ENCODE measurements at regions not wholly inside any gene's neighbourhood (a gene's known extent, or its start where the extent isn't known, plus 50 kb on each side); places are given as distances from the start of the nearest gene placed in this dataset.

GRCh38 chr14:37665951-37666350, 70.5 kb downstream of the TTC6 start:
- no peaks in the 10 kb centered on the region for H3K79me2 ChIP-seq (ENCODE audit: insufficient read depth, low read depth, low read length)
- H3K4me1 ChIP-seq (ENCODE audit: insufficient read depth, low read length, poor library complexity, severe bottlenecking): no peaks in the 10 kb centered on the region
- H3K36me3 ChIP-seq (ENCODE audit: insufficient read depth, low read length): no peaks in the 10 kb centered on the region
- no TSS peak for BruUV-seq (replicated peaks)
- DNase-seq (ENCODE audit: low spot score): no peak
- H3K27ac ChIP-seq (ENCODE audit: low read depth, low read length, poor library complexity, severe bottlenecking): no peak overlapping the region
- TF ChIP-seq EZH2phosphoT487 (IDR thresholded peaks at IDR 0.05; ENCODE audit: borderline replicate concordance, low read depth, low read length): no peak
- no peak for TF ChIP-seq CTCF (conservative IDR thresholded peaks at IDR 0.05; ENCODE audit: low read length)
- H3K4me2 ChIP-seq (ENCODE audit: low read length): no peak overlapping the region
- no peaks in the 10 kb centered on the region for H4K20me1 ChIP-seq (ENCODE audit: insufficient read depth, low read length)
- H3K9me2 ChIP-seq (ENCODE audit: insufficient read depth, low read length): no peaks in the 10 kb centered on the region
- no peaks in the 10 kb centered on the region for H3K9me3 ChIP-seq (ENCODE audit: low read length)
- intact Hi-C loops (cut with micrococcal nuclease; ENCODE audit: unreplicated experiment): no loop called here
- no peak overlapping the region for H3K4me3 ChIP-seq (ENCODE audit: low read depth, low read length, poor library complexity, severe bottlenecking)
- ChIA-PET CTCF (ENCODE audit: unreplicated experiment) (no interaction called here), POLR2A (no interaction called here)
- H2AFZ ChIP-seq (ENCODE audit: low read length): no peak overlapping the region

GRCh38 chr14:37668646-37669045, 73.2 kb downstream of the TTC6 start:
- Histone ChIP-seq H4K20me1 (ENCODE audit: insufficient read depth, low read length) (no peaks in the 10 kb centered on the region), H3K9me3 (ENCODE audit: low read length) (no peaks in the 10 kb centered on the region), H3K9me2 (ENCODE audit: insufficient read depth, low read length) (no peaks in the 10 kb centered on the region), H2AFZ (ENCODE audit: low read length) (no peak overlapping the region), H3K4me3 (ENCODE audit: low read depth, low read length, poor library complexity, severe bottlenecking) (no peak overlapping the region), H3K79me2 (ENCODE audit: insufficient read depth, low read depth, low read length) (no peaks in the 10 kb centered on the region), H3K36me3 (ENCODE audit: insufficient read depth, low read length) (no peaks in the 10 kb centered on the region), H3K27ac (ENCODE audit: low read depth, low read length, poor library complexity, severe bottlenecking) (no peak overlapping the region), H3K4me1 (ENCODE audit: insufficient read depth, low read length, poor library complexity, severe bottlenecking) (no peaks in the 10 kb centered on the region), H3K4me2 (ENCODE audit: low read length) (no peak overlapping the region)
- ChIA-PET CTCF (ENCODE audit: unreplicated experiment) (no interaction called here), POLR2A (no interaction called here)
- intact Hi-C loops (cut with micrococcal nuclease; ENCODE audit: unreplicated experiment): no loop called here
- BruUV-seq (replicated peaks): no TSS peak
- TF ChIP-seq CTCF (conservative IDR thresholded peaks at IDR 0.05; ENCODE audit: low read length) (no peak), EZH2phosphoT487 (IDR thresholded peaks at IDR 0.05; ENCODE audit: borderline replicate concordance, low read depth, low read length) (no peak)
- DNase-seq (ENCODE audit: low spot score): no peak

- Histone ChIP-seq H3K4me2 (ENCODE audit: low read length) (no peak overlapping the region), H3K9me3 (ENCODE audit: low read length) (no peaks in the 10 kb centered on the region), H3K79me2 (ENCODE audit: insufficient read depth, low read depth, low read length) (no peaks in the 10 kb centered on the region), H4K20me1 (ENCODE audit: insufficient read depth, low read length) (no peaks in the 10 kb centered on the region), H2AFZ (ENCODE audit: low read length) (no peak overlapping the region), H3K4me3 (ENCODE audit: low read depth, low read length, poor library complexity, severe bottlenecking) (no peak overlapping the region), H3K36me3 (ENCODE audit: insufficient read depth, low read length) (no peaks in the 10 kb centered on the region), H3K4me1 (ENCODE audit: insufficient read depth, low read length, poor library complexity, severe bottlenecking) (no peaks in the 10 kb centered on the region), H3K9me2 (ENCODE audit: insufficient read depth, low read length) (no peaks in the 10 kb centered on the region), H3K27ac (ENCODE audit: low read depth, low read length, poor library complexity, severe bottlenecking) (no peak overlapping the region)
- intact Hi-C loops (cut with micrococcal nuclease; ENCODE audit: unreplicated experiment): no loop called here
- POLR2A ChIA-PET: no interaction called here
- CTCF ChIA-PET (ENCODE audit: unreplicated experiment): no interaction called here
- BruUV-seq (replicated peaks): no TSS peak
- DNase-seq (ENCODE audit: low spot score): no peak
- TF ChIP-seq EZH2phosphoT487 (IDR thresholded peaks at IDR 0.05; ENCODE audit: borderline replicate concordance, low read depth, low read length): no peak
- no peak for TF ChIP-seq CTCF (conservative IDR thresholded peaks at IDR 0.05; ENCODE audit: low read length)
Observed at GRCh38 chr14:37669242-37669641, 73.8 kb downstream of the TTC6 start.
